ENCODE measurements at regions not wholly inside any gene's neighbourhood (a gene's known extent, or its start where the extent isn't known, plus 50 kb on each side); places are given as distances from the start of the nearest gene placed in this dataset.

GRCh38 chr18:78900938-78901909 is 78.4 kb upstream of the SALL3 start:
- H3K9me3 ChIP-seq, result peaks cover 0 to 9% (median 0%) of the 10 kb centered on the region in 12 donors
- ATAC-seq (no peak), DNase-seq (no peak)
- TF ChIP-seq POLR2A (IDR thresholded peaks at IDR 0.05), result no peak
- TF ChIP-seq, protein P1, sequence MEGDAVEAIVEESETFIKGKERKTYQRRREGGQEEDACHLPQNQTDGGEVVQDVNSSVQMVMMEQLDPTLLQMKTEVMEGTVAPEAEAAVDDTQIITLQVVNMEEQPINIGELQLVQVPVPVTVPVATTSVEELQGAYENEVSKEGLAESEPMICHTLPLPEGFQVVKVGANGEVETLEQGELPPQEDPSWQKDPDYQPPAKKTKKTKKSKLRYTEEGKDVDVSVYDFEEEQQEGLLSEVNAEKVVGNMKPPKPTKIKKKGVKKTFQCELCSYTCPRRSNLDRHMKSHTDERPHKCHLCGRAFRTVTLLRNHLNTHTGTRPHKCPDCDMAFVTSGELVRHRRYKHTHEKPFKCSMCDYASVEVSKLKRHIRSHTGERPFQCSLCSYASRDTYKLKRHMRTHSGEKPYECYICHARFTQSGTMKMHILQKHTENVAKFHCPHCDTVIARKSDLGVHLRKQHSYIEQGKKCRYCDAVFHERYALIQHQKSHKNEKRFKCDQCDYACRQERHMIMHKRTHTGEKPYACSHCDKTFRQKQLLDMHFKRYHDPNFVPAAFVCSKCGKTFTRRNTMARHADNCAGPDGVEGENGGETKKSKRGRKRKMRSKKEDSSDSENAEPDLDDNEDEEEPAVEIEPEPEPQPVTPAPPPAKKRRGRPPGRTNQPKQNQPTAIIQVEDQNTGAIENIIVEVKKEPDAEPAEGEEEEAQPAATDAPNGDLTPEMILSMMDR (IDR thresholded peaks at IDR 0.05), result no peak
- WGBS, 4 donors, result 81 to 83% (median 83%) methylated on average over 23 to 24 of the region's 24 CpGs
- no peaks in the 10 kb centered on the region for H3K36me3 ChIP-seq
- no peaks in the 10 kb centered on the region for H3K4me1 ChIP-seq
- no peak overlapping the region for H3K4me3 ChIP-seq
- H3K27ac ChIP-seq, result no peak overlapping the region
- peaks cover 0 to 8% (median 0%) of the 10 kb centered on the region in 9 donors for H3K27me3 ChIP-seq
- intact Hi-C loops (cut with DNase I), result no loop called here

DNA sequence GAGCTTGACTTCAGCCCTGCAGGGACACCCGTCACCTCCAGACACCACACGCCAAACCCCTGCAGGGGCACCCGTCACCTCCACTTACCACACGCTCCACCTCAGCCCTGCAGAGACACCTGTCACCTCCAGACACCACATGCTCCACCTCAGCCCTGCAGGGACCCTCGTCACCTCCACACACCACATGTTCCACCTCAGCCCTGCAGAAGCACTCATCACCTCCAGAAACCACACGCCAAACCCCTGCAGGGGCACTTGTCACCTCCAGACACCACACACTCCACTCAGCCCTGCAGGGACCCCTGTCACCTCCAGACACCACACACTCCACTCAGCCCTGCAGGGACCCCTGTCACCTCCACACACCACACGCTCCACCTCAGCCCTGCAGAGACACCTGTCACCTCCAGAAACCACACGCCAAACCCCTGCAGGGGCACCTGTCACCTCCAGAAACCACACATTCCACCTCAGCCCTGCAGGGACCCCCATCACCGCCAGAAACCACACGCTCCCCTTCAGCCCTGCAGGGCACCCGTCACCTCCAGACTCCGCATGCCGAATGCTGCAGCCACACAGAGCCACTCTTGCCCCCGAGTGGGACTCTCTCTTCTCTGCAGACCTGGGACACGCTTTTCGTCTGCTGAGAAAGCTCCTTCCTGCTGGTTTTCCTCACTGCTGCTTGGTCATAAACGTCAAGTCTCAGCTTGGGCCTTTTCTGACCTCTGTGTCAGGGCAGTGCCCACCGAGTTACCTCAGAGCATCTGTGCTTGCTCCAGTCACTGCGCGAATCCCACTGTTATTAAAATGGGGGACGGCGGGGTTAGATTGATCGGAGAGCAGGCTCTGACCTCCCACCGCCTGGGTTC is 77.5 kb upstream of the SALL3 start:
- intact Hi-C loops (cut with DNase I), result no loop called here
- no peak for DNase-seq
- ATAC-seq, result no peak
- Histone ChIP-seq H3K4me3 (no peak overlapping the region), H3K4me1 (no peaks in the 10 kb centered on the region), H3K27me3 (peaks cover 0 to 8% (median 0%) of the 10 kb centered on the region in 9 donors), H3K27ac (no peak overlapping the region), H3K36me3 (no peaks in the 10 kb centered on the region), H3K9me3 (peaks cover 0 to 1% (median 0%) of the 10 kb centered on the region in 12 donors)
- 70 to 74% (median 73%) methylated on average over 22 to 24 of the region's 24 CpGs for WGBS, 4 donors
- TF ChIP-seq, protein P1 (IDR thresholded peaks at IDR 0.05), result no peak
- no peak for TF ChIP-seq POLR2A (IDR thresholded peaks at IDR 0.05)

GRCh38 chr18:78902795-78903435 is 76.7 kb upstream of the SALL3 start:
- intact Hi-C loops (cut with DNase I), result no loop called here
- DNase-seq, result no peak
- WGBS, 4 donors, result 75 to 79% (median 76%) methylated on average over 11 of the region's 11 CpGs

More at GRCh38 chr18:78902795-78903435, 76.7 kb upstream of the SALL3 start:
- Histone ChIP-seq H3K27me3 (peaks cover 0 to 8% (median 0%) of the 10 kb centered on the region in 9 donors), H3K4me1 (no peaks in the 10 kb centered on the region), H3K9me3 (no peaks in the 10 kb centered on the region), H3K27ac (no peak overlapping the region), H3K4me3 (no peak overlapping the region), H3K36me3 (no peaks in the 10 kb centered on the region)
- TF ChIP-seq, protein P1 (IDR thresholded peaks at IDR 0.05), result no peak
- no peak for TF ChIP-seq POLR2A (IDR thresholded peaks at IDR 0.05)
- no peak for ATAC-seq

All from heart left ventricle (tissue), 16 donors.